SK-N-SH (cell line): ENCODE measurements at regions not wholly inside any gene's neighbourhood (a gene's known extent, or its start where the extent isn't known, plus 50 kb on each side); places are given as distances from the start of the nearest gene placed in this dataset.

Experiments
- CTCF ChIA-PET: fragments of 300-600, 350-600 bp; formaldehyde crosslinking; extraction: SDS; loops from one replicate; lab custom pipeline; 2021; lab: Yijun Ruan, JAX
- POLR2A ChIA-PET: fragments of 350-600 bp; sonication (Branson Sonifier 250); formaldehyde crosslinking; extraction: SDS; loops from one replicate; lab custom pipeline; 2020; ENCODE audit warnings: antibody characterized with exemption, inconsistent platforms; lab: Yijun Ruan, JAX
- DNase-seq: peaks from one replicate; pipeline ENCODE4 v3.0.0; 2012
- H2AFZ ChIP-seq: fragments of 200-600 bp; sonication (generic); 2 replicates; pipeline ENCODE4 v1.8.1; 2016; ENCODE audit warnings: antibody characterized with exemption, mild to moderate bottlenecking, low read depth
- H3F3A ChIP-seq: fragments of 200-600 bp; sonication (generic); replicated peaks from 2 replicates; pipeline ENCODE3; 2016; ENCODE audit warnings: antibody characterized with exemption, mild to moderate bottlenecking; ENCODE audit not compliant: insufficient read depth
- H3K27ac ChIP-seq, 2 experiments: fragments of 200-500 bp in 1 of 2; fragments of 200-600 bp in 1 of 2; sonication (Bioruptor generic) in 1 of 2; sonication (generic), shearing (Covaris generic) in 1 of 2; 2 replicates each; pipeline versions ENCODE4 v1.5.1 to v1.6.1; 2014 to 2016; ENCODE audit warnings: low read depth in 2 of 2, inconsistent platforms in 1 of 2, low read length in 1 of 2, mild to moderate bottlenecking in 1 of 2, mixed read lengths in 1 of 2
- H3K27me3 ChIP-seq: fragments of 200-600 bp; sonication (generic), shearing (Covaris generic); 2 replicates; pipeline ENCODE4 v1.6.1; 2016; ENCODE audit warnings: mixed run types; ENCODE audit not compliant: insufficient read depth
- H3K36me3 ChIP-seq, 2 experiments: fragments of 200-500 bp in 1 of 2; fragments of 200-600 bp in 1 of 2; sonication (Bioruptor generic) in 1 of 2; sonication (generic) in 1 of 2; replicated peaks in 1 of 2; 2 replicates each; pipeline versions ENCODE3 to v1.5.1; 2014 to 2016; ENCODE audit warnings: low read length in 1 of 2, mild to moderate bottlenecking in 1 of 2; ENCODE audit not compliant: insufficient read depth in 2 of 2, control insufficient read depth in 1 of 2
- H3K4me1 ChIP-seq, 2 experiments: fragments of 200-500 bp in 1 of 2; fragments of 200-600 bp in 1 of 2; sonication (Bioruptor generic) in 1 of 2; sonication (generic), shearing (Covaris generic) in 1 of 2; 2 replicates each; pipeline versions ENCODE4 v1.5.1 to v1.6.1; 2014 to 2016; ENCODE audit warnings: low read depth in 1 of 2, low read length in 1 of 2, mixed run types in 1 of 2; ENCODE audit not compliant: insufficient read depth in 2 of 2, control insufficient read depth in 1 of 2
- H3K4me2 ChIP-seq: fragments of 200-600 bp; sonication (generic), shearing (Covaris generic); 2 replicates; pipeline ENCODE4 v1.6.1; 2017; ENCODE audit warnings: mixed run types
- H3K4me3 ChIP-seq, 2 experiments: fragments of 200-500 bp in 1 of 2; fragments of 200-600 bp in 1 of 2; sonication (Bioruptor generic) in 1 of 2; sonication (generic), shearing (Covaris generic) in 1 of 2; 2 replicates each; pipeline versions ENCODE4 v1.5.1 to v1.8.1; 2014 to 2016; ENCODE audit warnings: low read depth in 2 of 2, inconsistent platforms in 1 of 2, low read length in 1 of 2, mild to moderate bottlenecking in 1 of 2, mixed read lengths in 1 of 2, moderate library complexity in 1 of 2
- H3K79me2 ChIP-seq: fragments of 200-600 bp; sonication (generic); 2 replicates; pipeline ENCODE4 v1.8.1; 2017; ENCODE audit warnings: mild to moderate bottlenecking; ENCODE audit not compliant: insufficient read depth
- H3K9ac ChIP-seq: fragments of 200-600 bp; sonication (generic); 2 replicates; pipeline ENCODE4 v1.6.1; 2017; ENCODE audit warnings: mixed run types
- H3K9me2 ChIP-seq: fragments of 200-600 bp; sonication (generic); 2 replicates; pipeline ENCODE4 v1.6.1; 2017; ENCODE audit warnings: mixed run types
- H3K9me3 ChIP-seq: fragments of 200-600 bp; sonication (generic); 2 replicates; pipeline ENCODE4 v1.6.1; 2017; ENCODE audit warnings: mixed run types, mild to moderate bottlenecking, moderate library complexity
- H4K20me1 ChIP-seq: fragments of 200-600 bp; sonication (generic); 2 replicates; pipeline ENCODE4 v1.6.1; 2017; ENCODE audit warnings: mild to moderate bottlenecking, mixed run types; ENCODE audit not compliant: insufficient read depth
- FOXJ3 ChIP-seq: sonication (generic); formaldehyde crosslinking; IDR thresholded peaks from 2 replicates; pipeline ENCODE4 v1.5.1; 2020; ENCODE audit warnings: mild to moderate bottlenecking, missing genetic modification reagents
- FOXM1 ChIP-seq: IDR thresholded peaks from 2 replicates; pipeline ENCODE4 v1.4.0; 2012; ENCODE audit warnings: low read depth, mild to moderate bottlenecking
- GABPA ChIP-seq: IDR thresholded peaks from 2 replicates; pipeline ENCODE4 v1.4.0; 2012; ENCODE audit warnings: low read depth, mild to moderate bottlenecking
- POLR2AphosphoS5 ChIP-seq: IDR thresholded peaks from 2 replicates; pipeline ENCODE4 v1.6.1; 2012; ENCODE audit warnings: low read depth, low read length
- RAD21 ChIP-seq: IDR thresholded peaks from 2 replicates; pipeline ENCODE4 v1.6.1; 2012; ENCODE audit warnings: mild to moderate bottlenecking, low read length
- RCOR1 ChIP-seq: fragments of 150-350 bp; IDR thresholded peaks from 2 replicates; pipeline ENCODE4 v1.6.1; 2017; ENCODE audit warnings: antibody characterized with exemption, low read length
- RFX5 ChIP-seq: IDR thresholded peaks from 2 replicates; pipeline ENCODE4 v1.6.1; 2012; ENCODE audit warnings: mild to moderate bottlenecking, improper control_type of control experiment, low read length
- SIN3A ChIP-seq: IDR thresholded peaks from 2 replicates; pipeline ENCODE4 v1.6.1; 2012; ENCODE audit warnings: low read depth, mild to moderate bottlenecking, low read length, moderate library complexity, borderline replicate concordance
- SMC3 ChIP-seq: IDR thresholded peaks from 2 replicates; pipeline ENCODE4 v1.6.1; 2012; ENCODE audit warnings: low read depth, low read length, improper control_type of control experiment
- YY1 ChIP-seq: IDR thresholded peaks from 2 replicates; pipeline ENCODE4 v1.4.0; 2012; ENCODE audit warnings: low read depth, mild to moderate bottlenecking
- WGBS: methylation state at CpG from one replicate; pipeline ENCODE4 v1.1.6; 2017; ENCODE audit warnings: low lambda C conversion rate; 5-methylcytosine and 5-hydroxymethylcytosine counted together
- TF ChIP-seq, protein P1 (sequence below): IDR thresholded peaks from 2 replicates; pipeline ENCODE4 v1.4.0; 2012; ENCODE audit warnings: low read depth
- TF ChIP-seq, protein P2 (sequence below): fragments of 150-350 bp; IDR thresholded peaks from 2 replicates; pipeline ENCODE4 v1.6.1; 2016; ENCODE audit warnings: mild to moderate bottlenecking, low read depth, low read length
- TF ChIP-seq, protein P3 (sequence below): fragments of 150-350 bp; IDR thresholded peaks from 2 replicates; pipeline ENCODE4 v1.6.1; 2017; ENCODE audit warnings: antibody characterized with exemption, low read length, low read depth, borderline replicate concordance
- TF ChIP-seq, protein P4 (sequence below): IDR thresholded peaks from 2 replicates; pipeline ENCODE4 v1.4.0; 2012; ENCODE audit warnings: low read depth, borderline replicate concordance
- TF ChIP-seq, protein P5 (sequence below): IDR thresholded peaks from 2 replicates; pipeline ENCODE4 v1.6.1; 2012; ENCODE audit warnings: mild to moderate bottlenecking, low read depth, low read length, moderate library complexity

DNA sequence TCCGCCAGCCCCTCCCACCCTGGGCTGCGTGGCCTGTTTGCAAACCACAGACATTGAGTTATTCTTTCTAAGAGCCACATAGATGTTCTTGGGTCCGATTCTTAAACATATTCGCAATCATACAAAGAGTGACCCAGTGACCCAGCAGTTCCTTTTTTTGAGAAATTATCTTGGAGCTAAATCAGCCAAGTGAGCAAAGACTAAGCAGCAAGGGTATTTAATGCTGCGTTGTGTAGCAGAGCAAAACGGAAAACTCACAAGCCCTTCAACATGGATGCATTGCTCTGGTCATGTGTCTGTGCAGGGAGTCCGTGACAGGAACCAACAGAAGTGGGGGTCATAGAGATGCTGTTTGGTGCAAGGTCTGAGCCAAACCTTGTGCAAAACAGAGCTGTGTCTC is 95.6 kb downstream of the OLFM1 start:
- no peaks in the 10 kb centered on the region for H4K20me1 ChIP-seq
- H3K4me3 ChIP-seq: no peak overlapping the region
- no peaks in the 10 kb centered on the region for H3K36me3 ChIP-seq
- no peaks in the 10 kb centered on the region for H3K27me3 ChIP-seq
- TF ChIP-seq YY1 (no peak), RCOR1 (no peak), FOXJ3 (CRISPR knock-in tag) (no peak), FOXM1 (no peak), RFX5 (no peak), SMC3 (no peak), SIN3A (no peak), POLR2AphosphoS5 (no peak), GABPA (no peak), RAD21 (no peak)
- TF ChIP-seq, protein P1, sequence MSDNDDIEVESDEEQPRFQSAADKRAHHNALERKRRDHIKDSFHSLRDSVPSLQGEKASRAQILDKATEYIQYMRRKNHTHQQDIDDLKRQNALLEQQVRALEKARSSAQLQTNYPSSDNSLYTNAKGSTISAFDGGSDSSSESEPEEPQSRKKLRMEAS: no peak
- TF ChIP-seq, protein P2, sequence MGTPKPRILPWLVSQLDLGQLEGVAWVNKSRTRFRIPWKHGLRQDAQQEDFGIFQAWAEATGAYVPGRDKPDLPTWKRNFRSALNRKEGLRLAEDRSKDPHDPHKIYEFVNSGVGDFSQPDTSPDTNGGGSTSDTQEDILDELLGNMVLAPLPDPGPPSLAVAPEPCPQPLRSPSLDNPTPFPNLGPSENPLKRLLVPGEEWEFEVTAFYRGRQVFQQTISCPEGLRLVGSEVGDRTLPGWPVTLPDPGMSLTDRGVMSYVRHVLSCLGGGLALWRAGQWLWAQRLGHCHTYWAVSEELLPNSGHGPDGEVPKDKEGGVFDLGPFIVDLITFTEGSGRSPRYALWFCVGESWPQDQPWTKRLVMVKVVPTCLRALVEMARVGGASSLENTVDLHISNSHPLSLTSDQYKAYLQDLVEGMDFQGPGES: no peak
- TF ChIP-seq, protein P3, sequence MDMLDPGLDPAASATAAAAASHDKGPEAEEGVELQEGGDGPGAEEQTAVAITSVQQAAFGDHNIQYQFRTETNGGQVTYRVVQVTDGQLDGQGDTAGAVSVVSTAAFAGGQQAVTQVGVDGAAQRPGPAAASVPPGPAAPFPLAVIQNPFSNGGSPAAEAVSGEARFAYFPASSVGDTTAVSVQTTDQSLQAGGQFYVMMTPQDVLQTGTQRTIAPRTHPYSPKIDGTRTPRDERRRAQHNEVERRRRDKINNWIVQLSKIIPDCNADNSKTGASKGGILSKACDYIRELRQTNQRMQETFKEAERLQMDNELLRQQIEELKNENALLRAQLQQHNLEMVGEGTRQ: no peak
- TF ChIP-seq, protein P4, sequence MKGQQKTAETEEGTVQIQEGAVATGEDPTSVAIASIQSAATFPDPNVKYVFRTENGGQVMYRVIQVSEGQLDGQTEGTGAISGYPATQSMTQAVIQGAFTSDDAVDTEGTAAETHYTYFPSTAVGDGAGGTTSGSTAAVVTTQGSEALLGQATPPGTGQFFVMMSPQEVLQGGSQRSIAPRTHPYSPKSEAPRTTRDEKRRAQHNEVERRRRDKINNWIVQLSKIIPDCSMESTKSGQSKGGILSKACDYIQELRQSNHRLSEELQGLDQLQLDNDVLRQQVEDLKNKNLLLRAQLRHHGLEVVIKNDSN: no peak
- TF ChIP-seq, protein P5, sequence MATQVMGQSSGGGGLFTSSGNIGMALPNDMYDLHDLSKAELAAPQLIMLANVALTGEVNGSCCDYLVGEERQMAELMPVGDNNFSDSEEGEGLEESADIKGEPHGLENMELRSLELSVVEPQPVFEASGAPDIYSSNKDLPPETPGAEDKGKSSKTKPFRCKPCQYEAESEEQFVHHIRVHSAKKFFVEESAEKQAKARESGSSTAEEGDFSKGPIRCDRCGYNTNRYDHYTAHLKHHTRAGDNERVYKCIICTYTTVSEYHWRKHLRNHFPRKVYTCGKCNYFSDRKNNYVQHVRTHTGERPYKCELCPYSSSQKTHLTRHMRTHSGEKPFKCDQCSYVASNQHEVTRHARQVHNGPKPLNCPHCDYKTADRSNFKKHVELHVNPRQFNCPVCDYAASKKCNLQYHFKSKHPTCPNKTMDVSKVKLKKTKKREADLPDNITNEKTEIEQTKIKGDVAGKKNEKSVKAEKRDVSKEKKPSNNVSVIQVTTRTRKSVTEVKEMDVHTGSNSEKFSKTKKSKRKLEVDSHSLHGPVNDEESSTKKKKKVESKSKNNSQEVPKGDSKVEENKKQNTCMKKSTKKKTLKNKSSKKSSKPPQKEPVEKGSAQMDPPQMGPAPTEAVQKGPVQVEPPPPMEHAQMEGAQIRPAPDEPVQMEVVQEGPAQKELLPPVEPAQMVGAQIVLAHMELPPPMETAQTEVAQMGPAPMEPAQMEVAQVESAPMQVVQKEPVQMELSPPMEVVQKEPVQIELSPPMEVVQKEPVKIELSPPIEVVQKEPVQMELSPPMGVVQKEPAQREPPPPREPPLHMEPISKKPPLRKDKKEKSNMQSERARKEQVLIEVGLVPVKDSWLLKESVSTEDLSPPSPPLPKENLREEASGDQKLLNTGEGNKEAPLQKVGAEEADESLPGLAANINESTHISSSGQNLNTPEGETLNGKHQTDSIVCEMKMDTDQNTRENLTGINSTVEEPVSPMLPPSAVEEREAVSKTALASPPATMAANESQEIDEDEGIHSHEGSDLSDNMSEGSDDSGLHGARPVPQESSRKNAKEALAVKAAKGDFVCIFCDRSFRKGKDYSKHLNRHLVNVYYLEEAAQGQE: no peak
- no peaks in the 10 kb centered on the region for H3K9me2 ChIP-seq
- H3K79me2 ChIP-seq: no peaks in the 10 kb centered on the region
- H3K4me1 ChIP-seq: peaks cover 0 to 34% of the 10 kb centered on the region in 2 experiments; a peak in 1 of 4 replicates
- H3F3A ChIP-seq: no peaks in the 10 kb centered on the region
- no peak overlapping the region for H3K4me2 ChIP-seq
- CTCF ChIA-PET: interaction anchor here (0.7 to 4.1 kb wide), 21 partner anchors 10 to 229 kb away, joined by 3 to 49 read pairs (median 4); partner anchors contain the start of gene OLFM1
- 55% methylated on average over 7 of the region's 7 CpGs for WGBS
- POLR2A ChIA-PET: interaction anchor here (1.4 kb wide), 1 partner anchor 26 kb away, joined by 3 read pairs; no protein-coding TSS in a partner anchor
- no peak for DNase-seq
- no peaks in the 10 kb centered on the region for H3K9me3 ChIP-seq
- no peak overlapping the region for H3K27ac ChIP-seq
- no peak overlapping the region for H3K9ac ChIP-seq
- no peak overlapping the region for H2AFZ ChIP-seq
